ENCODE measurements at regions not wholly inside any gene's neighbourhood (a gene's known extent, or its start where the extent isn't known, plus 50 kb on each side); places are given as distances from the start of the nearest gene placed in this dataset.
A peak's percentile ranks its signal among the peaks of the same experiment; 100 is the strongest.

DNA sequence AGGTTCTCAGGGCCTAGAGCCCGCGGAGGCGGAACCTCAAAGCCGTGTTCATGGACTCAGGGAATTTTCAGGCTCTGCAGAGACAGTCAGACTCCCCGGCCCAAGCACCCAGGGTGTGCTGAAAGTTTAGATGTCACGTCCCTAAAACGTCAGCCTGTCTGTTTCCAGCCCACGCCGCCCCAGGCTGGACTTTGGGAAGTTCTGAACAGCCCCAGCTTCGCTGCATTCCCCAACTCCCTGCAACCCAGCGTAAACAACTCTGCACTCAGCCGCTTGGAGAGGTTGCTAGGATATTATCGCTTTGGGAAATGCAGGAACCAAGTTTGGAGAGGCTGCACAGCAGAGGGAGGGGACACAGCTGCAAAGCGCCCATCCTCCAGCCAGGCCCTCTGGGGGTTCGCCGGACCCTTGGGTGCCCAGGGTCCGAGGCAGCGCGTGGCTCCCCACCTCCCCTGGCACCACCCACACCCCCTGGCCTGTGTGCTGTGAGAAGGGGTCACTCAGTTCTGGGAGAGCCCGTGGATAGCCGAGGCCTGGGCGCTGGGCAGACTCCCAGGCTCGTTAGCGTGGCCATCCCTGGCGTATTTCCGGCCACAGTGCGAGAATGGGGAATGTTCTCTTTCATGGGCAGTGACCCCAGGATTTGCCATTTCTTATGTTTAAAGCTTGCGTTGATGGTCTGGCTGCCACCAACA lies 120.5 kb upstream of the FGF3 start:
- ATAC-seq (ENCODE audit: low FRiP score) (peak; percentile 90), DNase-seq (peak; percentile 86)

DNA sequence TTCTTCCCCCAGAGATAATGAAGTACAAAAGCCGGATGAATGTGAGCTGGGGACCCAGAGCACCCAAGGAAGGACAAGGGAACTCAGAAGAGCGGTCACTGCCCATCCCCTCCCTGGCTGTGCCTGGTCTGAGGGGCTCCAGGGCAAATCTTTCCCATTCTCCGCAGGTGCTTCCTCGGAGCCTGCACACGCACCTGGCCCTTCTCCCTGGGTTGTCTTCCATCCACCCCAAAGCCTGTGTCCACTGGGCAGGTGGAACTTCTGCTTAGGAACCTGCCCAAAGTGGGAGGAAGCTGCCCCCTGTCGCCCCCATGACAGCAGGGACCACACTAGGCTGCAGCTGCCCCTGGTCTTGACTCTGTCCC lies 121.0 kb upstream of the FGF3 start:
- Histone ChIP-seq H3K4me1 (ENCODE audit: control insufficient read depth in 1 of 2, insufficient read depth in 2 of 2, low read length in 2 of 2) (no peaks in the 10 kb centered on the region), H3K4me3 (ENCODE audit: low read length in 2 of 2) (no peak overlapping the region), H3K36me3 (ENCODE audit: control insufficient read depth in 1 of 2, insufficient read depth in 2 of 2, low read length in 1 of 2) (no peaks in the 10 kb centered on the region), H3K27me3 (ENCODE audit: control insufficient read depth in 1 of 2, insufficient read depth in 2 of 2, low read length in 1 of 2) (no peaks in the 10 kb centered on the region), H3K9me3 (ENCODE audit: control insufficient read depth, low read length) (no peaks in the 10 kb centered on the region), H3K27ac (ENCODE audit: low read depth in 1 of 2, low read length in 2 of 2) (peak overlapping the region; percentile 87 to 92)
- DNase-seq (peak in 1 of 2 donors; percentile 33), ATAC-seq (ENCODE audit: low FRiP score) (no peak)
- intact Hi-C loops (cut with DNase I), result loop anchor here in 1 of 2 donors (5.0 kb wide), 1 partner anchor 47 kb away; no protein-coding TSS in a partner anchor
- WGBS, 2 donors, result 67 to 68% methylated on average over 6 of the region's 6 CpGs

More for the DNA sequence above, 120.5 kb upstream of the FGF3 start:
- WGBS, 2 donors, result 2 to 4% methylated on average over 28 of the region's 28 CpGs
- Histone ChIP-seq H3K36me3 (ENCODE audit: control insufficient read depth in 1 of 2, insufficient read depth in 2 of 2, low read length in 1 of 2) (no peaks in the 10 kb centered on the region), H3K27ac (ENCODE audit: low read depth in 1 of 2, low read length in 2 of 2) (peak overlapping the region; percentile 87 to 92), H3K4me1 (ENCODE audit: control insufficient read depth in 1 of 2, insufficient read depth in 2 of 2, low read length in 2 of 2) (no peaks in the 10 kb centered on the region), H3K27me3 (ENCODE audit: control insufficient read depth in 1 of 2, insufficient read depth in 2 of 2, low read length in 1 of 2) (no peaks in the 10 kb centered on the region), H3K9me3 (ENCODE audit: control insufficient read depth, low read length) (no peaks in the 10 kb centered on the region), H3K4me3 (ENCODE audit: low read length in 2 of 2) (no peak overlapping the region)
- intact Hi-C loops (cut with DNase I), result loop anchor here in 1 of 2 donors (5.0 kb wide), 1 partner anchor 48 kb away; no protein-coding TSS in a partner anchor

DNA sequence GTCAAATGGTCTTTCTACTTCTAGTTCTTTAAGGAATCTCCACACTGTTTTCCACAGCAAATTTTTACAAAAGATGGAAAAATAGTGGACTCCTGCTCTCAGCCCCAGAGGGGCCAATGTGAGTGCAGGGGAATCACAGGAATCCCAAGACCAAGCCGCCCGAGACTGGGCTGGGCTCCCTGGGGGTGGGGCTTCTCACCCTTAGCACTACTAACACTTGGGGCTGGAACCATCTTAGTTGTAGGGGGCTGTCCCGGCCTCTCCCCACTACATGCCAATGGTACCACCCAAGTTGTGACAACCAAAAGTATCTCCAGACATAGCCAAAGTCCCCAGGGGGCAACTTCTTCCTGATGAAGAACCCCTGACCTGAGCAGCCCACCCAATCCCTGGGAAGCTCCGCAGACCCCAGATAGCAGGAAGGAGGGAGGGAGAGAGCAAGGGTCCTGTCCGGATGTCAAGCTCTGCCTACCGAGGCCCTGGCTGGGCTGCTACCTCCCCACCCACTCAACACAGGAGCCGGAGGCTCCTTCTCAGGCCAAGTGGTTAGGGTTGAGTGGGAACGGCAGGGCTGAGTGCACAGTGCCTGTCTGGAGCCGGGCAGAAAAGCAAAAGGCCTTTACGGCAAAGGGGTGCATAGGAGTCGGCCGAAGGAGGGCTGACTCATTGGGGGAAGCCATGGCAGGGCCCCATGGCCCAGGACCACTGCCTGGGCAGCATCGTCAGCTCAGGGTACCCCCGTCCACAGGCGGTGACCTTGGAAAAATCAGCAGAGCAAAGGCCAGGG lies 122.5 kb upstream of the FGF3 start:
- intact Hi-C loops (cut with DNase I), result loop anchor here in 1 of 2 donors (5.0 kb wide), 1 partner anchor 46 kb away; no protein-coding TSS in a partner anchor
- DNase-seq, result peak; percentile 32 to 43
- WGBS, 2 donors, result 79 to 87% methylated on average over 15 of the region's 15 CpGs
- ATAC-seq (ENCODE audit: low FRiP score), result no peak
- H3K9me3 ChIP-seq (ENCODE audit: control insufficient read depth, low read length), result no peaks in the 10 kb centered on the region
- H3K4me3 ChIP-seq (ENCODE audit: low read length in 2 of 2), result no peak overlapping the region
- H3K4me1 ChIP-seq (ENCODE audit: control insufficient read depth in 1 of 2, insufficient read depth in 2 of 2, low read length in 2 of 2), result no peaks in the 10 kb centered on the region
- no peaks in the 10 kb centered on the region for H3K27me3 ChIP-seq (ENCODE audit: control insufficient read depth in 1 of 2, insufficient read depth in 2 of 2, low read length in 1 of 2)
- no peaks in the 10 kb centered on the region for H3K36me3 ChIP-seq (ENCODE audit: control insufficient read depth in 1 of 2, insufficient read depth in 2 of 2, low read length in 1 of 2)
- no peak overlapping the region for H3K27ac ChIP-seq (ENCODE audit: low read depth in 1 of 2, low read length in 2 of 2)

DNA sequence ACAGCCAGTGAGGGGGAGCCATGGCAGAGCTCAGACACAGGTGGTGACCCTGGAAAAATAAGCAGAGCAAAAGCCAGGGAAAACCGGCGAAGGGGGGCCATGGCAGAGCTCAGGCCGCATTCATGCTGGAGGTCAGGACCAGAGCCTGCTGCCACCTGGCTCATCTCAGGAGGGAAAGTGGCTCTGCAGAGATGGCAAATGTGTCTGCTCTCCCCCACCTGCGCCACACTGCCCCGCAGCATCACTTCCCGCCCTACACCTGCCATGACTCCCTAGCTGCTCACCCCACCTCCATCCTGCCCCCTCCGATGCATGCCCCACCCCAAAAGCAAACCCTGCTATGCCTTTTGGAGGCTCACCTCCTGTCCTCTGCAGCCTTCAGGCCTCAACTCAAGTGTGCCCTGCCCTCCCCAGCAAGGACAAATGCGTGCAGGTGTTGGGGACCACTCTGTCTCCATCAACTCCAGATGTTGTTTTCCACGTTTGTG lies 123.2 kb upstream of the FGF3 start:
- Histone ChIP-seq H3K4me1 (ENCODE audit: control insufficient read depth in 1 of 2, insufficient read depth in 2 of 2, low read length in 2 of 2) (no peaks in the 10 kb centered on the region), H3K27ac (ENCODE audit: low read depth in 1 of 2, low read length in 2 of 2) (no peak overlapping the region), H3K27me3 (ENCODE audit: control insufficient read depth in 1 of 2, insufficient read depth in 2 of 2, low read length in 1 of 2) (no peaks in the 10 kb centered on the region), H3K36me3 (ENCODE audit: control insufficient read depth in 1 of 2, insufficient read depth in 2 of 2, low read length in 1 of 2) (no peaks in the 10 kb centered on the region), H3K9me3 (ENCODE audit: control insufficient read depth, low read length) (no peaks in the 10 kb centered on the region), H3K4me3 (ENCODE audit: low read length in 2 of 2) (no peak overlapping the region)
- DNase-seq (peak; percentile 18 to 65), ATAC-seq (ENCODE audit: low FRiP score) (no peak)
- intact Hi-C loops (cut with DNase I), result loop anchor here in 1 of 2 donors (5.0 kb wide), 1 partner anchor 45 kb away; no protein-coding TSS in a partner anchor
- 95 to 97% methylated on average over 7 to 9 of the region's 9 CpGs for WGBS, 2 donors

DNA sequence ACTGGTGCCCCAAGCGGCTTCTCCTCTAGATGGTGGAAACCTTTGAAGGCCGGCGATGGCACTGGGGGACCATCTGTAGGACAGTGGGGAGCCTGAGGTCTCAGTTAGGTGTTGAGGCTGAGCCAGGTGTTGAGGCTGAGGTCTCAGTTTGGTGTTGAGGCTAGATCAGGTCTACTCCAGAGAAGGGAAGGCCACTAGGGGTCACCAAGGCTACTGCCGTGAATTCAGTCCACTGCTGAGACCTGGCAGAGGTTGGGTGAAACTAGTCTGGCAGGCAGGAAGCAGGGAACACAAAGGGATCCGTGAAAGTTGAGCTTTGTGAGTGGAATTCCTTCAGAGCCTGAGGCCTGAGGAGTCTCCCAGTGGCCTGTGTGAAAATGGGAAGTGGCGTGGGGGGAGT lies 123.8 kb upstream of the FGF3 start:
- no peak overlapping the region for H3K4me3 ChIP-seq (ENCODE audit: low read length in 2 of 2)
- ATAC-seq (ENCODE audit: low FRiP score), result no peak
- intact Hi-C loops (cut with DNase I), result loop anchor here in 1 of 2 donors (5.0 kb wide), 1 partner anchor 44 kb away; no protein-coding TSS in a partner anchor
- no peaks in the 10 kb centered on the region for H3K27me3 ChIP-seq (ENCODE audit: control insufficient read depth in 1 of 2, insufficient read depth in 2 of 2, low read length in 1 of 2)
- WGBS, 2 donors, result 63 to 73% methylated on average over 6 of the region's 6 CpGs
- peak overlapping the region in 1 of 2 donors; percentile 14 for H3K27ac ChIP-seq (ENCODE audit: low read depth in 1 of 2, low read length in 2 of 2)
- no peaks in the 10 kb centered on the region for H3K9me3 ChIP-seq (ENCODE audit: control insufficient read depth, low read length)
- no peaks in the 10 kb centered on the region for H3K4me1 ChIP-seq (ENCODE audit: control insufficient read depth in 1 of 2, insufficient read depth in 2 of 2, low read length in 2 of 2)
- no peaks in the 10 kb centered on the region for H3K36me3 ChIP-seq (ENCODE audit: control insufficient read depth in 1 of 2, insufficient read depth in 2 of 2, low read length in 1 of 2)
- DNase-seq, result peak; percentile 26 to 48

DNA sequence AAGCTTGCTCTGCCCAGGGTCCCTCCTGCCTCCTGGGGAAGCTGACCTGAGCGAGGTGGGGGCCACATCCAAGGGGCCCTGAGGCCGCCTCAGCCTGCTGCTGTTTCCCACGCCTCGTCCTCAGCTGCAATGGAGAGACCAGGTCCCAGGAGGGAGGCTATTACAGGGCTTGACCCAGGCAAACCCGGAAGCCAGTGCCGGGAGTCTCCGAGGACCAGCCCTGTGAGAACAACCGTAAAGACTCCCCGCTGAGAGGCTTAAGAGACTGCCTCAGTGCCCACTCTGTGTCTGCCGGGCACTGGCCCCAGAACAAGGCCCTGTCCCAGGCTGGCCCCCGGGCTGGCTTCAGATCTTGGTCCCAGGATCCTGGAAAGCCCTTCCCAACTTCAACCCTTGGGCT lies 124.3 kb upstream of the FGF3 start:
- H3K4me3 ChIP-seq (ENCODE audit: low read length in 2 of 2), result no peak overlapping the region
- H3K4me1 ChIP-seq (ENCODE audit: control insufficient read depth in 1 of 2, insufficient read depth in 2 of 2, low read length in 2 of 2), result no peaks in the 10 kb centered on the region
- H3K36me3 ChIP-seq (ENCODE audit: control insufficient read depth in 1 of 2, insufficient read depth in 2 of 2, low read length in 1 of 2), result no peaks in the 10 kb centered on the region
- no peak overlapping the region for H3K27ac ChIP-seq (ENCODE audit: low read depth in 1 of 2, low read length in 2 of 2)
- no peaks in the 10 kb centered on the region for H3K9me3 ChIP-seq (ENCODE audit: control insufficient read depth, low read length)
- no peak for ATAC-seq (ENCODE audit: low FRiP score)
- peak in 1 of 2 donors; percentile 64 for DNase-seq
- H3K27me3 ChIP-seq (ENCODE audit: control insufficient read depth in 1 of 2, insufficient read depth in 2 of 2, low read length in 1 of 2), result no peaks in the 10 kb centered on the region
- 76 to 79% methylated on average over 11 of the region's 11 CpGs for WGBS, 2 donors
- intact Hi-C loops (cut with DNase I), result loop anchor here in 1 of 2 donors (5.0 kb wide), 1 partner anchor 44 kb away; no protein-coding TSS in a partner anchor

DNA sequence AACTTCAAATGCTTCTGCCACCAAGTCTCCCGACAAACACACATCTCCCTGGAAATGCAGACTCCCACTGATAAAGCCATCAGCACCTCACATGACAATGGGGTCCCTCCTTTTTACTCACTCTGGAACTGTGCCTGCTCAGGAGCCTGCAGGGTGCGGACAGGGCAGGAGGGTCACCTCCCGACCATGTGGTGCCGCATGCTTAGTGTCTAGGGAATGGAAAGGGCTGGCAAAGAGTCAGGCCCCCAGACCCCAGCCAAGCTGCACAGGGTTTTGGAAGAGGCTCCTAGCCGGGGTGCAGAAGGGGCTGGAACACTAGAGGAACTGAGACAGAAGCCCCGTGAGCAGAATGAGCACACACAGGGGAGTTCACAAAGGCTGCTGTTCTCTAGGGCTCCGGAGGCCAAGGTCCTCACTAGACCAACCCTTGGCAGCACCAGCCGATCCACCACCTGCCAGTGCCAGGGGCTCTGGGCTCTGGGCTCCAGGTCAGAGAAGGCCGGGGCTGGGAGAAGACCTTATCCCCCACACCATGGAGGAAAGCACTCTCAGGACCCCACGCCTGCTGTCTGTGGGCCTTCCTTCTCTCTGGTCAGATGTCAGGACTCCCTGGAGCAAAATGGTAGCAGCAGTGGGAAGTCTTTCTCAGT lies 125.1 kb upstream of the FGF3 start:
- Histone ChIP-seq H3K36me3 (ENCODE audit: control insufficient read depth in 1 of 2, insufficient read depth in 2 of 2, low read length in 1 of 2) (no peaks in the 10 kb centered on the region), H3K9me3 (ENCODE audit: control insufficient read depth, low read length) (no peaks in the 10 kb centered on the region), H3K27me3 (ENCODE audit: control insufficient read depth in 1 of 2, insufficient read depth in 2 of 2, low read length in 1 of 2) (no peaks in the 10 kb centered on the region), H3K27ac (ENCODE audit: low read depth in 1 of 2, low read length in 2 of 2) (no peak overlapping the region), H3K4me3 (ENCODE audit: low read length in 2 of 2) (no peak overlapping the region), H3K4me1 (ENCODE audit: control insufficient read depth in 1 of 2, insufficient read depth in 2 of 2, low read length in 2 of 2) (no peaks in the 10 kb centered on the region)
- peak; percentile 19 to 61 for DNase-seq
- 83 to 93% methylated on average over 9 to 10 of the region's 10 CpGs for WGBS, 2 donors
- ATAC-seq (ENCODE audit: low FRiP score), result no peak
- intact Hi-C loops (cut with DNase I), result loop anchor here in 1 of 2 donors (5.0 kb wide), 1 partner anchor 43 kb away; no protein-coding TSS in a partner anchor

DNA sequence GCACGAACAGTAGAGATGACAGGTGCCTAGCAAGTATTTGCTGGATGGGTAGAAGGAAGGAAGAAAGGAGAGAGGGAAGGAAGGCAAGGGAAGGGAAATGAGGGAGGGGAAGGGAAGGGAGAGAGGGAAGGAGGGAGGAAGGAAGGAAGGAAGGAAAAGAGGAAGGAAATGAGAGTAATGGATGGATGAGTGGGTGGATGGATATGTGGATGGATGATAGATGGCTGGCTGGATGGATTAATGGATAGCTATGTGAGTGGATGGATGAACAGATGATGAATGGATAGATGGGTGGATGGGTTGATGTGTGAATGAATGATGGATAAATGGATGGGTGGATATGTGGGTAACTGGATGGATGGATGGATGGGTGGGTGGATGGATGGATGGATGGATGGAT lies 125.9 kb upstream of the FGF3 start:
- H3K4me3 ChIP-seq (ENCODE audit: low read length in 2 of 2), result no peak overlapping the region
- intact Hi-C loops (cut with DNase I), result no loop called here
- no peaks in the 10 kb centered on the region for H3K36me3 ChIP-seq (ENCODE audit: control insufficient read depth in 1 of 2, insufficient read depth in 2 of 2, low read length in 1 of 2)
- no peak for ATAC-seq (ENCODE audit: low FRiP score)
- no peaks in the 10 kb centered on the region for H3K4me1 ChIP-seq (ENCODE audit: control insufficient read depth in 1 of 2, insufficient read depth in 2 of 2, low read length in 2 of 2)
- H3K9me3 ChIP-seq (ENCODE audit: control insufficient read depth, low read length), result no peaks in the 10 kb centered on the region
- no peaks in the 10 kb centered on the region for H3K27me3 ChIP-seq (ENCODE audit: control insufficient read depth in 1 of 2, insufficient read depth in 2 of 2, low read length in 1 of 2)
- 97 to 98% methylated on average over 1 of the region's 1 CpG for WGBS, 2 donors
- no peak overlapping the region for H3K27ac ChIP-seq (ENCODE audit: low read depth in 1 of 2, low read length in 2 of 2)
- no peak for DNase-seq

Measured in aorta (tissue), 5 donors.